ENCODE measurements at regions not wholly inside any gene's neighbourhood (a gene's known extent, or its start where the extent isn't known, plus 50 kb on each side); places are given as distances from the start of the nearest gene placed in this dataset.

- Histone ChIP-seq H3K4me3 (no peak overlapping the region), H3K27ac (no peak overlapping the region), H3K36me3 (no peaks in the 10 kb centered on the region), H3K27me3 (no peaks in the 10 kb centered on the region), H3K4me1 (no peaks in the 10 kb centered on the region), H3K9me3 (no peaks in the 10 kb centered on the region)
- no peak for DNase-seq
- TF ChIP-seq POLR2A (IDR thresholded peaks at IDR 0.05) (no peak), CTCF (IDR thresholded peaks at IDR 0.05) (no peak)
These were observed 319.1 kb downstream of the TRIB2 start for GRCh38 chr2:13035866-13036265.

DNA sequence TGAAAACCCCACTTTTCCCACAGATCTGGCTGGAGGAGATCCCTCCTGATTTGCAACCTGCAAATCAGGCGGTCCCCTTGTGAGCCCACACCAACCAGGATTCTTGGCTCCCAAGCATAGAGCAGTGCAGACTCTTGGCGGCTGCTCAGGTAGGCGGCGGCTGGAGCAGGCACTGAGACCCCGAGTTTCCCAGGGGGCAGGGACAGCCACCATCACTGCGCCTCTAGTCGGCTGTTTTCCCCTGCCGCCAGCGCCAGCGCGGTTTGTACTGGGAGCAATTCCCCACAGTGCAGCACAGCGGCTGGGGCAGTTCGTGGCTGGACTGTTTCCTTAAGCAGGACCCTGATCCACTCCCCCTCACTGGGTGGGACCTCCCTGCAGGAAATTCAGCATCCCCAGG, 323.3 kb downstream of the TRIB2 start:
- H3K36me3 ChIP-seq: no peaks in the 10 kb centered on the region
- TF ChIP-seq POLR2A (IDR thresholded peaks at IDR 0.05): no peak
- TF ChIP-seq CTCF (IDR thresholded peaks at IDR 0.05): no peak
- no peak for DNase-seq
- no peaks in the 10 kb centered on the region for H3K27me3 ChIP-seq
- H3K9me3 ChIP-seq: peaks cover 0 to 3% (median 0%) of the 10 kb centered on the region in 4 donors
- H3K27ac ChIP-seq: no peak overlapping the region
- H3K4me3 ChIP-seq: no peak overlapping the region
- no peaks in the 10 kb centered on the region for H3K4me1 ChIP-seq

- no peaks in the 10 kb centered on the region for H3K36me3 ChIP-seq
- no peak for DNase-seq
- peaks cover 0 to 3% (median 0%) of the 10 kb centered on the region in 4 donors for H3K9me3 ChIP-seq
- no peak overlapping the region for H3K27ac ChIP-seq
- no peaks in the 10 kb centered on the region for H3K4me1 ChIP-seq
- TF ChIP-seq POLR2A (IDR thresholded peaks at IDR 0.05) (no peak), CTCF (IDR thresholded peaks at IDR 0.05) (no peak)
- H3K4me3 ChIP-seq: no peak overlapping the region
- no peaks in the 10 kb centered on the region for H3K27me3 ChIP-seq
These were observed 329.9 kb downstream of the TRIB2 start for GRCh38 chr2:13046557-13047165.

GRCh38 chr2:13050764-13051163, 334.0 kb downstream of the TRIB2 start:
- Histone ChIP-seq H3K27ac (no peak overlapping the region), H3K27me3 (no peaks in the 10 kb centered on the region), H3K9me3 (no peaks in the 10 kb centered on the region), H3K4me1 (no peaks in the 10 kb centered on the region), H3K36me3 (no peaks in the 10 kb centered on the region), H3K4me3 (no peak overlapping the region)
- TF ChIP-seq POLR2A (IDR thresholded peaks at IDR 0.05): no peak
- TF ChIP-seq CTCF (IDR thresholded peaks at IDR 0.05): no peak
- DNase-seq: no peak

DNA sequence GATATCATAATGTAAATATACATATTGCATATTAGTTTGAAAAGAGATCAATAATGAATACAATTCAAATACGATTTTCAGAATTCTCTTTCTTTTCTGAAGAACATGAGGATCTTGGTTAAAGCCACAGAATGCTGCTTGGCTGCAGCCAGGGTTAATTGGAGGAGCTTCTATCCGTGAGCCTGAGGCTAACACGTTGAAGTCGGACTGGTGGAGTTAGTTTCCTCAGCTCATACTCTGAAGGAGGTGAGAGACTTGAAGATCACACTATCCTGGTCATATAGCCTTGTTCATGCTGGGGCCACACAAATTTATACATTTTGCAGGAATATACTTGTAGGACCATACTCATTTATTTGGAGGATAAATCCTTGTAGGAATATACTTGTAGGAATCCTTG, 335.8 kb downstream of the TRIB2 start:
- H3K27ac ChIP-seq: no peak overlapping the region
- DNase-seq: no peak
- H3K4me1 ChIP-seq: no peaks in the 10 kb centered on the region
- H3K36me3 ChIP-seq: no peaks in the 10 kb centered on the region
- H3K9me3 ChIP-seq: no peaks in the 10 kb centered on the region
- no peak overlapping the region for H3K4me3 ChIP-seq
- no peak for TF ChIP-seq CTCF (IDR thresholded peaks at IDR 0.05)
- no peaks in the 10 kb centered on the region for H3K27me3 ChIP-seq

All from Peyer's patch (tissue), 4 donors.